HG02798 (cell line): ENCODE measurements at regions not wholly inside any gene's neighbourhood (a gene's known extent, or its start where the extent isn't known, plus 50 kb on each side); places are given as distances from the start of the nearest gene placed in this dataset.
"Not testable (repeated sequence)": the region's sequence is repeated elsewhere in the genome, so short reads cannot be mapped to it uniquely, and the experiment has no call there.

Source experiments
- ATAC-seq: cut with Tn5 transposase; IDR thresholded peaks from one replicate; pipeline ENCODE4 v1.9.1; 2021; ENCODE audit warnings: mild to moderate bottlenecking; ENCODE audit not compliant: unreplicated experiment, poor library complexity

DNA sequence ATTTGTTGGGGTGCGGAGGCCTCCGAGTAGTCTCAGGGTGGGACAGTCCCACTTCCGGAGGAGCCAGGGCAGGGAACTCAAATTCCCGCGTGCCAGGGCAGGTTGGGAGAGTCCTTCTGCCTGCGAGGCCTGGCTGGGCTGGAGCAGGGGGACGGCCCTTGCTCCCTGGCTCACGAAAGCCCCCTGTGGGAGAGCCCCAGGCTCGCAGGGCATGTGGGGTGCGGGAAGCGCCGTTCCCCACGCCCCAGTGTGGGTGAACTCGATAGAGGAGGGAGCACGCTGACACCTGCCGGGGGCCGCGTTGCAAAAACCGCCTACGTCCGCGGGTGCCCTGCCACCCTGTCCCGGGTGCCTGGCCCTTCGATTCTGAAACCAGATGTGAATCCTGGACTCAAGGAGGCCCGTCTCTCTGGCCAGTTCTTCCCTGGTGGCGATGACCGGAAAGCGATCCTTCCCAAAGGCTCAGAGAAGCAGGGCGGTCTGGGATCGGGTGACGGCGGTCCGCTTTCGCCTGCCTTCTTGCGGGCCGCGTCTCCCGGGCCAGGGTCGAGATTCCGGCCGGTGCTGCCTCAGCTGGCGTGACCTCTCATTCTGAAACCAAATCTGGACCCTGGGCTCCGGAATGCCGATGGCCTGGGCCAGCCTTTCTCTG lies 1846.5 kb upstream of the DEFB115 start:
- ATAC-seq: no peak

DNA sequence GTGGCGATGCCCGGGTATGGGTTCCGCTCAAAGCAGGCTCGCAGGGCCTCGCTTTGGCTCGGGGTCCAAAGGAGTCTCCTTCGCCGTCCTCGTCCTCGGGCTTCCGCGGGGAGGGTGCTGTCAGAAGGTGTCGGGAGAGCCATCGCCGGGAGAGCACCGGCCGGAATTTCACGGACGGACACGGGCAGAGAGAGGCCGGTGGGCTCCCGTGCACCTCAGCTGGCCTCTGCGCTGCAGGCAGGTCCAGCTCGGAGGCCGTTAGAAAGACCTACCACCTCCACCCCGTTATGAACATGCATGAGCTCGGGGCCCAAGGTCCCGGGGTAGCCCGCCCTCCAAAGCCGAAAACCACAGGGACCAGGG lies 1846.0 kb upstream of the DEFB115 start:
- ATAC-seq: not testable (repeated sequence)

DNA sequence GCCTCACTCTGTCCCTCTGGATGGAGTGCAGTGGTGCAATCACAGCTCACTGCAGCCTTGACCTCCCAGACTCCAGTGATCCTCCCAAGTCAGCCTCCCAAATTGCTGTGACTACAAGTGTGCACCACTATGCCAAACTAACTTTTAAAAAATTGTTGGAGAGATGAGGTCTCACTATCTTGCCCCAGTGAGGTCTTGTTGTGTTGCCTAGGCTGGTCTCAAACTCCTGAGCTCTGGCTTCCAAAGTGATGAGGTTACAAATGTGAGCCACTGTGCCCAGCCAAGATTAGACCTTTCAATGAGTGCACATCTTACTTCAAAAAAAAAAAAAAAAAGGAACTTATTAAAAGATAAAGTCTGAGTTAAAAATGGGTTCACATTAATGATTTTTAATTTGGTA lies 1838.1 kb upstream of the DEFB115 start:
- no peak for ATAC-seq

DNA sequence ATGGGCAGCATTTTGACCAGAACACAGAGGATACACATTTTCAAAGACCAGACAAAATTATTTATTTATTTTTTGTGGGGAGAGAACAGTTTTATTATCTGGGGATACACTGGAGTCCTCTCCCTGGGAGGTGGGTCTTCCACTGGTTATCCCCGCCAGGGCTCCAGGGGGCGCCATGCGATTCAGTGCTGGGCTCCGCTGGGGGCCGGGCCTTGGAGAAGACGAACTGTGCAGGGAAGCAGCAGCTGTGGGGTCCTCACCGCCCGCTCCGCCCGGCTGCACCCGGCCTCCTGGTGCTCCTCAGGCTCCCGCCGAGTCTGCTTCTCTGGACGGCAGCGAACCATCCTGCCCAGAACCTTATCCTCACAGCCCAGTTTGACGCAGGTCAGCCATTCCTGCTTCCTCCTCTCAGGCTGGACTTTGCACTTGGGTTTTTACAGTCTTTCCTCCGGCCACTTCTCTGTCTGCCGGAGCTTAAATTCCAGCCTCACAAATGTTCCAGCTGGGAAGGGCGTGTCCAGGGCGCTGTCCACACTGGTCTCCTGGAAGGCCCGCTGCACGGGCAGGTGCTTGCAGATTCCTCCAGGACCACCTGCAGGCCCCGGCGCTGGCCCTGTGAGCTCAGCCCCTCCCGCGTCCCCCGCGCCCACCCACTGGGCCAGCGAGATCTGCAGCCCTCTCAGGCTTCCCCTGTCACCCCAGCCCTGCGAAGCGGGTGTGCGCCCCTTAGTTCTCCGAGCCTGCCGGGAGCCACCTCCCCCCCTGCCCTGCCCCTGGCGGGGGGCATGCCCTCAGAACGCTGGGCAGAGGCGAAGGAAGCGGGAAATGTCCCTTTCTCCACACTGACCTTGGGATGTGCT lies 1830.0 kb upstream of the DEFB115 start:
- no peak for ATAC-seq

DNA sequence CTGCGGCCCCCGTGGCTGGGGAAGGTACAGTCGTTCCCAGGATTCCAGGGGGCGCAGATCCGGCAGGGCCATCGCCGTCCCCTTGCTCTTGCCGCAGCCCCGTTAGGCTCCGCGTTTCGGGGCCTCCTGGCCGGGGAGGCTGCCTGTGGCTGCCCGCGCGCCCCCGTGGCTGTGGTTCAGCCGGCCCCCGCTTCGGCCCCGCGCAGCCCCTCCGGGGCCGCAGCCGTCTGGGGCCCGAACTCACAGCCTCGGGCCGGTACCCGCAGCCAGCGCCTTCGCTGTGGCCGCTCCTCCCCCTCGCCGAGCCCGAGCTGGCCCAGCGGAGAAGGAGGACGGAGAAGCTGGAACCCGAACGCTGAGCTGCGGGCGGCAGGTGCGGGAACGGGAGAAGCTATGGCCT lies 1826.9 kb upstream of the DEFB115 start:
- ATAC-seq: no peak

DNA sequence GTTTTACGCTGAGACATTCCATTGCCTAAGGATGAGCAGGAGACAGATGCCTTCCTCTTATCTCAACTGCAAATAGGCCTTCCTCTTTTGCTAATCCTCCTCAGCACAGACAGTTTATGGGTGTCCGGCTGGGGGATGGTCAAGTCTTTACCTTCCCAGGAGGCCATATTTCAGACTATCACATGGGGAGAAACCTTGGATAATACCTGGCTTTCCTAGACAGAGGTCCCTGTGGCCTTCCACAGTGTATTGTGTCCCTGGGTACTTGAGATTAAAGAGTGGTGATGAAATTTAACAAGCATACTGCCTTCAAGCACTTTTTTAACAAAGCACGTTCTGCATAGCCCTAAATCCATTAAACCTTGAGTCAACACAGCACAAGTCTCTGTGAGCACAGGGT lies 1816.7 kb upstream of the DEFB115 start:
- ATAC-seq: not testable (repeated sequence)

DNA sequence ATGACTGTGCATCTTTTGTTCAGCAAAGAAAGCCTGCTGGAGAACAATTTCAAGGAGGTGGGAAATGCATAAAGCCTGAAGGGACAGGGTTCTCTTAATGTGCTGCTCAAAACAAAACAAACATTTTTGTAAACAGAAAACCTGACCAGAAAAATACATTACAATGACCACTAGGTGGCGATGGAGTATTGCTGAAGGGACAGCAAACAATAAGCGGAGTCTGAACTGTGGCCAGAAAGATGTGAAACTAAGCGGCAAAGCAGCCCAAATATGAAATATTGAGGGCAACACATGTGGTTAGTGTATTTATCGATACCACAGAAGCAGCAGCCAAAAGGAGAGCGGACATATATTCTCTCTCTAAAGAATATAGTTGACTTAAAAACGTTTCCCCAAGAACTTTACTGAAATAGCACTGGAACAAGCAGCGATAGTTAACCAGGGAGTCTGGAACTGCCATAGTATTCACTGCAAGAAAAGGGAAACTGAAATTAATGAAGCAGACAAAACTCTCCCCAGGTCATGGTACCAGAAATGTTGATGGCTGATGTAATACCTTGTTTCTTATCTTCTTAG lies 1814.2 kb upstream of the DEFB115 start:
- ATAC-seq: peak; percentile 54

DNA sequence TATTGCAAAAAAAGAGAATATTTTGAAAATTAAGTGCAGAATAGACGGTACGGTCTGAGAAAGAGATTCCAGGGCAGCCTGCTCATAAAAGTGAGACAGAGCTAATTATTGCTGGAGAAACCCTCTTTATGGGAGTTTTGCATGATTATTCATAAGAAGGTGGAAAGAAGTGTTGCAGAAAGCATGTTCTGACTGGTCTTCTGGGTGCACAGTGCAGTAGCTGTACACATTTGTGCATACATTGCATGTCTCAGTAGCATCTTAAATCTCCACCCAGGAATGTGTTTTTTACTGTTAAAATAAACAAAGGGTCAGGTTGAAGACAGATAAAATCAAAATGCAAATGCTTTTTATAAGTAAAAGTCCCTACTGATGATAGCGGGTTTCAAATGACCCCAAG lies 1813.6 kb upstream of the DEFB115 start:
- ATAC-seq: no peak

DNA sequence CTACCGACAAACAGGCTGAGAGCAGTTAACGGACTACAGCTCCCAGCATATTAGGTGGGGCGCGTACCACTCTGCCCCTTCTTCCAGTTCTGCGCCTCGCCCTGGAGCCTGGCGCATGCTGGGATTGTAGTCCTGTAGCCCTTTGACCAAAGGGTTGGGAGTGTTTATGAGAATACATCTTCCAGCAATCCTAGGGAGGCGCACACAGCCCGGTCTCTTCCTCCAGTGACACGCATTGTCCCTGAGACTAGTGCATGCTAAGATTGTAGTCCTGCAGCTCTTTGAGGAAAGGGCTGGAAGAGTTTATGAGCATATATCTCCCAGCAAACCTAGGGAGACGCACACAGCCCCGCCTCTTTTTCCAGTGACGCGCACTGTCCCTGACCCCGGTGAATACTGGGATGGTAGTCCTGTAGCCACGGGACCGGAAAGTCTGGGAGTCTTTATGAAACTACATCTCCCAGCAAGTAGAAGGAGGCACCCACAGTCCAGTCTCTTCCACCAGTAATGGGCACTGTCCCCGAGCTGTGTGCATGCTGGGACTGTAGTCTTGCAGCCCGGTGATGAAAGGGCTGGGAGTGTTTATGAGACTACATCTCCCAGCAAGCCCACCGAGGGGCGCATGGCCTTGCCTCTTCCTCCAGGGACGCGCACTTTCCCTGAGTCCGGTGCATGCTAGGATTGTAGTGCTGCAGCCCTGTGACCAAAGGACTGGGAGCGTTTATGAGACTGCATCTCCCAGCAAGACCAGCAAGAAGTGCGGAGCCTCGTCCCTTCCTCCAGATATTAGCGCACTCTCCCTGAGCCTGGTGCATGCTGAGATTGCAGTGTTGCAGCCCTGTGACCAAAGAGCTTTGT lies 1812.2 kb upstream of the DEFB115 start:
- ATAC-seq: not testable (repeated sequence)

DNA sequence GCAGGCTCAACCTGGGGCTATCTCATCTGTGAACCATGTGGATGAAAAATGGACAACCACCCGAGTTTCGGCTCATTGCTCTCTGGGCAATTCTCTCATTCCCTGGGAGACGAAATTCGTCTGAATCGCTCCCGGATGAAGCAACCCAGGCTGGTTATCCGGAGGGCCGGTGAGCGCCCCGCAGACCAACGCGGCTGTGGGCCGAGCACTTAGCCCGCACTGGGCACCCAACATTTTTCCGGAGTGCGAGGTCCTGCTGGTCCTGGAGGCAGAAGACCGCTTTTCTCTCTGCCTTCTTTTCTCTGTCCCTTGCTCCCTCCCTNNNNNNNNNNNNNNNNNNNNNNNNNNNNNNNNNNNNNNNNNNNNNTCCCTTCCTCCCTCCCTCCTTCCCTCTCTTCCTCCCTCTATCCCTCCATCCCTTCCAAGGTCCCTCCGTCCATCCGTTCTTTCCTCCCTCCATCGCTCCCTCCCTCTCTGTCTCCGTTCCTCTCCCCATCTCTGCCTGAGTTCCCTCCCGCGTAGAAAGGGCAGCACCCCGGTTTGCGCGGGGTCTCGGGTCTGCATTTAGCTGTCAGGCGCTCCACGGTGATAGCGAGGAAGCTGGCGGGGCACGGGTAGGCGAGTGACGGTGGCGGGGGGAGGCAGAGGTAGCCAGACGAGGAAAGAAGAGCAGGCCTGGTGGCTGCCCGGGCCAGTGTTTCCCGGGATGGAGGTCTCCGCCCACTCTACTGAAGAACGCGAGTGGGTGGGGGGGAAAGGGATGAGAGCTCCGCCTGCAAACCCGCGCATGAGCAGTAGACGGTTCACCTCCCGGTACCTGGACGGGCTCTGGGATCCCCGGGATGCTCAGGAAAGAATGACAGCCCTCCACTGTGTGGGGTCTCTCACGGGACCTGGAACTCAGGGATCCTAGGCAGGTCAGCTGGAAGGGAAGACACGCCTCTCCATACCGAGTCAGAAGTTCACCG lies 1809.7 kb upstream of the DEFB115 start:
- not testable (repeated sequence) for ATAC-seq

DNA sequence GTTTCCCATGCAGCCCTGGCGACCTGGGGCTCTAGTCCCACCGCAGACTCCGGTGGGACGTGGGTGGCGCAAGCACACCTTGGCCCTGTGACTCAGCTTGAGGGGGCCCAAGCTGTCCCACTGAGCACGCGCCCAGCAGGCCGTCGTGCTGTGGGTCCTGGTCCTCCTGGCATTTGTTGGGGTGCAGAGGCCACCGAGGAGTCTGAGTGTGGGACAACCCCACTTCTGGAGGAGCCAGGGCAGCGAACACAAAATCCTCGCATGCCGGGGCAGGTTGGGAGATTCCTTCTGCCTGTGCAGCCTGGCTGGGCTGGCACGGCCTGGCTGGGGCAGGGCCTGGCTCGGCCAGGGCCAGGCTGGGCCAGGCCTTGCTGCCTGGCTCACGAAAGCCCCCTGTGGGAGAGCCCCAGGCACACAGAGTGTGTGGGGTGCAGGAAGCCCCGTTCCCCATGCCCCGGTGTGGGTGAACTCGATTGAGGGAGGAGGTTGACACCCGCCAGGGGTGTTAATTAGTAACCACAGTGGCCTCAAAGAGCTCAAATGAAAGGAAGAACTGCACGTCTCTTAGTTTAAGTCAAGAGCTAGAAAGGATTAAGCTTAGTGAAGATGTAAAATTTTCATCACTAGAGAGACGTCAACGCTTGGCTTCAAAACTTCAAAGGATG lies 1808.5 kb upstream of the DEFB115 start:
- no peak for ATAC-seq

DNA sequence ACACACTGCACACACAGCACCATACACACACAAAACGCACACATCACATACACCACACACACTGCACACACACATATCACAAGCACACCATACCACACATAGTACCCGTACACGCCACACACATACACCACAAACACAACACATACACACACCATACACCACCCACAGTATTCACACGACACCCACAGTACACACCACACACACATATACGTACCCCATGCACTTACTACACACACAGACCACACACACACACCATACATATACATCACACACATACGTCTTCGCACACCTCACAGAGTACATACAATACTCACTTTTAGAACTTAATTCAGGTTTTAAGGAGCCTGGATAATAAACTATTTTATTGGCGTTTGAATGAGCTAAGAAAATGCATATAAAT lies 1805.3 kb upstream of the DEFB115 start:
- no peak for ATAC-seq

DNA sequence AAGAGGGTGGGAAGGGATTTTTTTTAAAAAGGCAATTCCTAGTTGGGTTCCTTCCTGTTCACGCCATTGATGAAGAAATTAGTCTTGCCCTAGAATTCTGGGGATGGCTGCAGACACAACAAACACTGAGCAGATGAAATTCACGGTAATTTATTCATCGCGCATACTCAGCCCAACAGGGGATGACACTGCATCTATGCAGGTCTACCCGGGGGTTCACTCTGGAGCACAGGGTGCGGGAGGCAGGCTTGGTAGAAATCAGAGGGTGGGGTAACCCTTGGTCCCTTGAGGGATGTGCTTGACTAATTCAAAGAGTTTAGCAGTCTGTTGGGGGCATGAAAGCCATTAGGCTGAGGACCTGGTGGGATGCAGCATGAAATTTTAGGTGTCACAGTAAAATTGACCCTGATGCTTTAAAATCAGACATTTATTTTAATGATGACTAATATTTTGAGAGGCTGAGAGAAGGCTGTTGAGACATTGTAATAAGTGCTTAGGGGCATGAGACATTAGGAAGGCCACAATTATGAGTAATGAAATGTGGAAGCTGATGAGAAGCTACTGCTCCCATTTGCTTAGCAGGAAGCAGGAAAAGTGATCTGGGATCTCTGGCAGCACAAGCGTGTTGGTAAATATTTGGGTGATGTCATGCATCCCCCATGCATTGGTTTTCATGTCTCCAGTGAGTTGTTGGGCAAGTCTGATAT lies 1800.3 kb upstream of the DEFB115 start:
- ATAC-seq: not testable (repeated sequence)

DNA sequence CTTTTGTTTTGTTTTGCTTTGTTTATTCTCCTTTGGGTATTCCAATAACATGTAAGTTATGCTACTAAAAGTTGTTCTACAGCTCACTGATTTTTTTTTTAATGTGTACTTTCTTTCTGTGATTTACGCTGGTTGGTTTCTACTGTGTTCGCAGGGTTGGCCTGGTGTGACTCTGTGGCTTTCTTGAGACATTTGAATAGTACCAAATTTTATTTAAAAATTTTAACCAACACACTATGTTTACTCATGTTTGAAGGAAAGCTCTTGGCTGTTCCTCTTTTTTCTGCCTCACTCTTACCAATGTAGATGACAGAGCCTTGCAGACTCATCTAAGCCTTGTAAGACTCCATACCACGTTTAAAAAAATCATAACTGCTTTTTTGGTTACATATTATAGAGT lies 1784.9 kb upstream of the DEFB115 start:
- ATAC-seq: no peak

DNA sequence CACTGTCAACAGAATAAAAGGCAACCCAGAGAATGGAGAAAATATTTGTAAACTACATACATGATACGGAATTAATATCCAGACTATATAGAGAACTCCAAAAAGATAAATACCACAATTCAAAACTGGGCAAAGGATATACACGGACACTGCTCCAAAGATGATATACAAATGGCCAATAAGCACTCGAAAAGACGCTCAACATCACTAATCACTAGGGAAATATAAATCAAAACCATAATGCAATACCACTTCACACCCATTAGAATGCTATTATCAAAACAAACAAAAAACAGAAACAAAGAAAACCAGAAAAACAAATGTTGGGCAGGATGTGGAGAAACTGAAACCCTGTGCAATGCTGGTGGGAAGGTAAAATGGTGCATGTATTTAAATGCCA lies 1764.6 kb upstream of the DEFB115 start:
- not testable (repeated sequence) for ATAC-seq

DNA sequence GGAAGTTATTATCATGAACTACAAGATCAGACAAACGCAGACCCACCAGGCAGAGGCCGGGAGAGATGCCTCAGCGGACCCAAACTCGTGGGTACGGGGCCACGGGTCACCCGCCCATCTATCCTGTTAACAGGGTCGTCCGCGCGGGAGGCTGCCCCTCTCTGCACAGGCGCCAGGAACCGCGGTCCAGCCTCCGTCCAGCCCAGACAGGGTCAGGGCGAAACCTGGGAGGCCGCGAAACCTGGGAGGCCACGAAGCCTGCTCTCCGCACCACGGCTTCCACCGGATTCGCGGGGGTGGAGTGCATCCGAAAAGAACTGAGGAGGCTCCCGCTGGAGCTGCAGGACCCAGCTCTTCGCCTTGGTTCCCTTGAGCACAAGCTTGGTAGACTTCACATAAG lies 1760.7 kb upstream of the DEFB115 start:
- ATAC-seq: not testable (repeated sequence)

DNA sequence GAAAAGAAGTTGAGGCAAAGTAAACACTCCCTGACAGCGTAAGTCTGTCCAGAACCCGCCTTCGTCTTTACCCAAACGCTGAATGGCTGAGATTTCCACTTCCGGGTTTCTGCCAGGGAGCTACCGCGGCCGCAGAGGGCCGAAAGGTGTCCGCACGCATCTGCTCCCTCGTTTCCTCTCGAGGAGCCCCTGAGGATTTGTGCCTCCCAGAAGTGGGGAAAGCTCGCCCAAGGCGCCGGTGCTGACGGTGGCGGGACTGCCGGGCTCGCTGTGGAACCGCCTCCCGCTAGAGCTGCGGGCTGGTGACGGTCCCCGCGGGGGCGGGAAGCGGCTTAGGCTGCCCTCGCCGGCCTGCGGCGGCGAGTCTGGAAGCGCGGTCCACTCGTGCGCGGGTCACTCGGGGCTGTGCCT lies 1760.2 kb upstream of the DEFB115 start:
- no peak for ATAC-seq

DNA sequence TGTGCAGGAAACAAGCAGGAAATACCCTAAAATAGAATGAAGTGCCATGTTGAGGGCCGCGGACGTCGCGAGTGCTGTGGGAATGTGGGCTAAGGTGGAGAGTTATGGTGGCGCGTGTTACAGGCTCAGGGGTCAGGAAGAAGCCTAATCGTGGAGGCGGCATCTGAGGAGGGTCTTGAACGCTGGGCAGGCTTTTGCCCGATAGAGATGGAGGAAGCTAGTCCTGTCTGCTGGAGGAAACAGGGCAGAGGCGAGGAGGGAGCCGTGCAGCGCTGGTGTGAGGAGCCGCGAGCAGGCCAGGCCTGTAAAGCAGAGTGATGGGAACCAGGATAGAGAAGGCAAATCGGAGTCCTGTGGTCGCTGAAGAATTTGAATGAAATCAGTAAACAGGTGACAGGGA lies 1759.8 kb upstream of the DEFB115 start:
- not testable (repeated sequence) for ATAC-seq
